ENCODE measurements at regions not wholly inside any gene's neighbourhood (a gene's known extent, or its start where the extent isn't known, plus 50 kb on each side); places are given as distances from the start of the nearest gene placed in this dataset.
A peak's percentile ranks its signal among the peaks of the same experiment; 100 is the strongest.

DNA sequence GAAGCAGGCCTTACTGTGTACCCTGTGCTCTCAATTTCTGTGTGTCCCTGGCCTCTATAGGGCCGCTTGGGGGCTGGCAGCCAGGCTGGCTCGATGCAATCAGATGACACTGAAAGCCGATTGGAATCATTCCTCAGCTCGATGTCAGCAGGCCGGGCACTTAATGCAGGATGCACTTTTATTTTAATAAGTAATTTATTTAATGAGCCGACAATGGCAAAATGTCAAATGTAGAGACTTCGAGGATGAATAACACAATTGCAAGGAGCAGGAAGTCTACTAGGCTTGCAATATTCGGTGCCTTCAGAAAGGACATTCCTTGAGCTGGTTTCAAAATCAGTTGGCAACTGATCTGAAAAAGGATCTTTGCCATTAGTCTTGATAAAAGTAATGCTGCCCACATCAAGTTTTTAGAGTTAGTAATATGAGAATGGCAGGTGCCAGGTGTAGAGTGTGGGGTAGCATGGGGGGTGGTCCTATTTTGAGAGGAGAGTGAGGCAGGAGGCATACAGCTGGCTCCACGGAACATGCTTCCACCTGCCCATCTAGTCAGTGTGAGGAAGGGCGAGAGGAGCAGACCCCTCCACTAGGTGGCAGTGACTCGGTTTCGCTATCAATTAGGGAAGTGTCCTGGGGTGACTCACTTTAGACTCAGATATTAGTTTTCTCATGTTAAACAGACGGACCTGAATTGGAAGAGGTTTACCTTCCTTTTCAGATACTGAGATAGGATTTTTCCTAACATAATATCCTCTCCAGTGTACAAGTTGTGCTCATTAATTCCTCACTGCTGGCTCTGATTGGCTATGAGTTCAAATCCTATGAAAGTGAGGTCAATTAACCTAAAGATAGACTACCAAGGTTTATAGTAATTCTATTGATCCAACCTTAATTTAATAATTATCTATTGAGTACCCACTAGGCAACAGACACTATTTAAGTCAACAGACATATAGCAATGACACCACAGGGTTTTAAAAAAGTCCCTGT lies 80.9 kb downstream of the NABP1 start:
- ATAC-seq (replicated peaks in 6 of 8), result peak in 7 of 8 experiments; percentile 37 to 85 (median 80)
- WGBS, 10 experiments, result 52 to 95% (median 73%) methylated on average over 2 to 11 of the region's 13 CpGs
- Histone ChIP-seq H3K4me1 (replicated peaks in 1 of 2) (peaks cover 19% of the 10 kb centered on the region in 2 donors), H3K4me3 (no peak overlapping the region), H3K27ac (no peak overlapping the region)
- in situ Hi-C loops (cut with MboI; ENCODE audit: low pct_unique_long_range_greater_than_20kb in 2 of 9, low sequenced_read_pairs in 9 of 9, unreplicated experiment in 9 of 9), result no loop called here

DNA sequence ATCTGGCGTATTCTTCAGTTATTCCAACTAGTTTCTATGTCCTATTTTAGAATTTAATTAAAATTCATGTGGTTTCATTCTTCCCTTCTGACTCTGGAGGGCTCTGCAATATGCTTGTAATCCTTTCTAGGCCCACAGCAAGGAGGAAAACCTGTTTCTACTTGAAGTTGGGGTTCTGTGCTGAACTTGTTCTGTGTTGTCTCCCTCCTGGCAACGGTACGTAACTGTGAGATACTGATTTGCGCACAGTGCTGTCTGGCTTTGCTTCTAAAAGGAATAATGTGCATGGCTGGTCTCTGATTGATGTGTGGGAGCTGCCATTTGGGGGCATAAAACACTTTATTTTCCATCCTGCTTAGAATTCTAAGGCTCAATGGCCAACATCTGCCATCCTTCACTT lies 81.7 kb downstream of the NABP1 start:
- in situ Hi-C loops (cut with MboI; ENCODE audit: low pct_unique_long_range_greater_than_20kb in 2 of 9, low sequenced_read_pairs in 9 of 9, unreplicated experiment in 9 of 9), result no loop called here
- 0 to 100% (median 87%) methylated on average over 1 to 4 of the region's 4 CpGs; no CpG with 5 or more reads in 2 of the 10 experiments for WGBS, 10 experiments
- Histone ChIP-seq H3K4me1 (replicated peaks in 1 of 2) (peaks cover 19% of the 10 kb centered on the region in 2 donors), H3K27ac (no peak overlapping the region), H3K4me3 (no peak overlapping the region)
- ATAC-seq (replicated peaks in 6 of 8), result peak in 5 of 8 experiments; percentile 15 to 66 (median 49)

DNA sequence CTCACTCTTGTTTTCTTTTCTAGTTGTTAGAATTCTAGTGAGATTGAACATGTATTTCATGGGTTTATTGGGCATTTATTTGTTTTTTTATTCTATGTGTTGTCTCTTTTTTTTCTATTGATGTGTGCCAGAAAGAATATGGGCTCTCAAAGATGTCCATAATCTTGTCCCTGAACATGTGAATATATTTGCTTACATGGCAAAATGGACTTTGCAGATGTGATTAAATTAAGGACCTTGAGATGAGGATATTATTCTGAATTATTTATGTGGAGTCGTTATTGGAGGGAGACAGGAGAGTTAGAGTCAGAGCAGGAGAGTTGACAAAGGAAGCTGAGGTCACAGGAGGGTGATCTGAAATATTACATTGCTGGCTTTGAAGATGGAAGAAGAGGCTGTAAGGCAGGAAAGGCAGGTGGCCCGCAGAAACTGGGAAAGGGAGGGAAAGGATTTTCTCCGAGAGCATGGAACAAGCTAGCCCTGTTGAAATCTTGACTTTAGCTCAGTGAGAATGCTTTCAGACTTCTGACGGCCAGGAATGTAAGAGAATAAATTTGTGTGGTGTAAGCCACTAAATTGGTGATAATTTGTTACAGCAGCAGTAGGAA lies 82.8 kb downstream of the NABP1 start:
- Histone ChIP-seq H3K4me3 (no peak overlapping the region), H3K27ac (no peak overlapping the region), H3K4me1 (replicated peaks in 1 of 2) (peaks cover 19% of the 10 kb centered on the region in 2 donors)
- in situ Hi-C loops (cut with MboI; ENCODE audit: low pct_unique_long_range_greater_than_20kb in 2 of 9, low sequenced_read_pairs in 9 of 9, unreplicated experiment in 9 of 9), result no loop called here
- ATAC-seq (replicated peaks in 6 of 8), result peak in 1 of 8 experiments; percentile 48
- WGBS, 10 experiments, result 27 to 76% (median 55%) methylated on average over 1 to 3 of the region's 4 CpGs

GRCh38 chr2:191773136-191773535 lies 73.8 kb downstream of the CAVIN2 start:
- Histone ChIP-seq H3K4me1 (replicated peaks in 1 of 2) (no peaks in the 10 kb centered on the region), H3K27ac (no peak overlapping the region), H3K4me3 (no peak overlapping the region)
- 45 to 87% (median 77%) methylated on average over 1 to 4 of the region's 4 CpGs for WGBS, 10 experiments
- in situ Hi-C loops (cut with MboI; ENCODE audit: low pct_unique_long_range_greater_than_20kb in 2 of 9, low sequenced_read_pairs in 9 of 9, unreplicated experiment in 9 of 9), result no loop called here
- ATAC-seq (replicated peaks in 6 of 8), result no peak

- WGBS, 10 experiments, result 0 to 100% (median 82%) methylated on average over 1 to 2 of the region's 2 CpGs; no CpG with 5 or more reads in 1 of the 10 experiments
- H3K4me1 ChIP-seq (replicated peaks in 1 of 2), result no peaks in the 10 kb centered on the region
- no peak overlapping the region for H3K4me3 ChIP-seq
- no peak for ATAC-seq (replicated peaks in 6 of 8)
- no peak overlapping the region for H3K27ac ChIP-seq
- in situ Hi-C loops (cut with MboI; ENCODE audit: low pct_unique_long_range_greater_than_20kb in 2 of 9, low sequenced_read_pairs in 9 of 9, unreplicated experiment in 9 of 9), result loop anchor here in 1 of 9 experiments (25.0 kb wide), 1 partner anchor 215 kb away; no protein-coding TSS in a partner anchor
These were observed 69.5 kb downstream of the CAVIN2 start for GRCh38 chr2:191777351-191777750.

GRCh38 chr2:191778041-191778440 lies 68.8 kb downstream of the CAVIN2 start:
- Histone ChIP-seq H3K4me3 (no peak overlapping the region), H3K4me1 (replicated peaks in 1 of 2) (no peaks in the 10 kb centered on the region), H3K27ac (no peak overlapping the region)
- in situ Hi-C loops (cut with MboI; ENCODE audit: low pct_unique_long_range_greater_than_20kb in 2 of 9, low sequenced_read_pairs in 9 of 9, unreplicated experiment in 9 of 9), result loop anchor here in 1 of 9 experiments (25.0 kb wide), 1 partner anchor 216 kb away; no protein-coding TSS in a partner anchor
- 80 to 100% (median 91%) methylated on average over 1 of the region's 1 CpG; no CpG with 5 or more reads in 3 of the 10 experiments for WGBS, 10 experiments
- no peak for ATAC-seq (replicated peaks in 6 of 8)

DNA sequence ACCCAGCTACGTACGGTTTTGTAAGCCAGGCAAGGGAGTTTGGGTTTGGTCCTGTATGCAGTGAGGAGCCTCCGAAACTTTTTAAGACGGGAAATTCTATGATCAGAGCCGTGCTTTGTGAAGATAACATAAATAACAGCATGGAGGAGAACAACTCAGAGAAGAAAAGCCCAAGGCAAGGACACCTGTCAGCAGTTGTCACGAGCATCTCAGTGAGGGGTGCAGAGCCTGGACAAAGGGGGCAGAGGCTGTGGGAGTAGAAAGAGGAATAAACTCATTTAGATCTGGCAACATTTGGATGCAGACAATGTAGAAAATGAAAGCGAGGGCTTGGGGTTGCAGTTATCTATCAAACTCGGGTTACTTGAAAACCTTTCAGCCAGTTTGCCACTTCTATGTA lies 64.5 kb downstream of the CAVIN2 start:
- no peak for ATAC-seq (replicated peaks in 6 of 8)
- Histone ChIP-seq H3K4me1 (replicated peaks in 1 of 2) (no peaks in the 10 kb centered on the region), H3K4me3 (no peak overlapping the region), H3K27ac (no peak overlapping the region)
- 45 to 97% (median 72%) methylated on average over 1 to 7 of the region's 8 CpGs for WGBS, 10 experiments
- in situ Hi-C loops (cut with MboI; ENCODE audit: low pct_unique_long_range_greater_than_20kb in 2 of 9, low sequenced_read_pairs in 9 of 9, unreplicated experiment in 9 of 9), result loop anchor here in 1 of 9 experiments (25.0 kb wide), 1 partner anchor 220 kb away; no protein-coding TSS in a partner anchor

- Histone ChIP-seq H3K27ac (no peak overlapping the region), H3K4me1 (replicated peaks in 1 of 2) (no peaks in the 10 kb centered on the region), H3K4me3 (no peak overlapping the region)
- in situ Hi-C loops (cut with MboI; ENCODE audit: low pct_unique_long_range_greater_than_20kb in 2 of 9, low sequenced_read_pairs in 9 of 9, unreplicated experiment in 9 of 9), result loop anchor here in 1 of 9 experiments (25.0 kb wide), 1 partner anchor 221 kb away; no protein-coding TSS in a partner anchor
- ATAC-seq (replicated peaks in 6 of 8), result no peak
These were observed 63.5 kb downstream of the CAVIN2 start for GRCh38 chr2:191783416-191783815.

Measured in motor neuron (in vitro differentiated cells).